ENCODE measurements at regions not wholly inside any gene's neighbourhood (a gene's known extent, or its start where the extent isn't known, plus 50 kb on each side); places are given as distances from the start of the nearest gene placed in this dataset.
"Not testable (repeated sequence)": the region's sequence is repeated elsewhere in the genome, so short reads cannot be mapped to it uniquely, and the experiment has no call there.

GRCh38 chr7:153543232-153543631, 509.0 kb upstream of the DPP6 start:
- no peaks in the 10 kb centered on the region for H3K4me1 Mint-ChIP-seq (ENCODE audit: unreplicated experiment)
- DNase-seq (ENCODE audit: extremely low spot score, unreplicated experiment), result no peak
- no peak for TF ChIP-seq CTCF (conservative IDR thresholded peaks at IDR 0.05)
- H3K36me3 Mint-ChIP-seq, result no peaks in the 10 kb centered on the region
- H3K27ac Mint-ChIP-seq, result no peak overlapping the region
- H3K9me3 Mint-ChIP-seq, result peaks cover 4% of the 10 kb centered on the region
- H3K27me3 Mint-ChIP-seq, result no peaks in the 10 kb centered on the region
- H3K4me3 Mint-ChIP-seq, result no peak overlapping the region

- H3K4me3 Mint-ChIP-seq, result no peak overlapping the region
- H3K27ac Mint-ChIP-seq, result no peak overlapping the region
- no peak for DNase-seq (ENCODE audit: extremely low spot score, unreplicated experiment)
- no peaks in the 10 kb centered on the region for H3K36me3 Mint-ChIP-seq
- no peaks in the 10 kb centered on the region for H3K27me3 Mint-ChIP-seq
- TF ChIP-seq CTCF (conservative IDR thresholded peaks at IDR 0.05), result no peak
- H3K4me1 Mint-ChIP-seq (ENCODE audit: unreplicated experiment), result no peaks in the 10 kb centered on the region
- peaks cover 4% of the 10 kb centered on the region for H3K9me3 Mint-ChIP-seq
Observed at GRCh38 chr7:153550173-153550572, 502.0 kb upstream of the DPP6 start.

GRCh38 chr7:153564391-153564790, 487.8 kb upstream of the DPP6 start:
- TF ChIP-seq CTCF (conservative IDR thresholded peaks at IDR 0.05), result no peak
- Mint-ChIP-seq H3K27ac (no peak overlapping the region), H3K4me3 (no peak overlapping the region), H3K36me3 (no peaks in the 10 kb centered on the region), H3K9me3 (peaks cover 8% of the 10 kb centered on the region), H3K27me3 (no peaks in the 10 kb centered on the region), H3K4me1 (ENCODE audit: unreplicated experiment) (no peaks in the 10 kb centered on the region)
- no peak for DNase-seq (ENCODE audit: extremely low spot score, unreplicated experiment)

GRCh38 chr7:153566324-153566723, 485.9 kb upstream of the DPP6 start:
- Mint-ChIP-seq H3K36me3 (no peaks in the 10 kb centered on the region), H3K4me1 (ENCODE audit: unreplicated experiment) (no peaks in the 10 kb centered on the region), H3K4me3 (no peak overlapping the region), H3K27ac (no peak overlapping the region), H3K27me3 (no peaks in the 10 kb centered on the region), H3K9me3 (peaks cover 12% of the 10 kb centered on the region)
- no peak for TF ChIP-seq CTCF (conservative IDR thresholded peaks at IDR 0.05)
- no peak for DNase-seq (ENCODE audit: extremely low spot score, unreplicated experiment)

- no peak for DNase-seq (ENCODE audit: extremely low spot score, unreplicated experiment)
- peaks cover 17% of the 10 kb centered on the region for H3K9me3 Mint-ChIP-seq
Observed at GRCh38 chr7:153567426-153567825, 484.8 kb upstream of the DPP6 start.

GRCh38 chr7:153569520-153569919, 482.7 kb upstream of the DPP6 start:
- not testable (repeated sequence) for DNase-seq (ENCODE audit: extremely low spot score, unreplicated experiment); H3K27ac Mint-ChIP-seq; H3K36me3 Mint-ChIP-seq; H3K4me3 Mint-ChIP-seq; H3K4me1 Mint-ChIP-seq (ENCODE audit: unreplicated experiment); H3K27me3 Mint-ChIP-seq
- peaks cover 19% of the 10 kb centered on the region for H3K9me3 Mint-ChIP-seq

More at GRCh38 chr7:153567426-153567825, 484.8 kb upstream of the DPP6 start:
- H3K4me1 Mint-ChIP-seq (ENCODE audit: unreplicated experiment), result no peaks in the 10 kb centered on the region
- no peaks in the 10 kb centered on the region for H3K27me3 Mint-ChIP-seq
- no peak for TF ChIP-seq CTCF (conservative IDR thresholded peaks at IDR 0.05)
- H3K36me3 Mint-ChIP-seq, result no peaks in the 10 kb centered on the region
- no peak overlapping the region for H3K4me3 Mint-ChIP-seq
- no peak overlapping the region for H3K27ac Mint-ChIP-seq
